ENCODE measurements at regions not wholly inside any gene's neighbourhood (a gene's known extent, or its start where the extent isn't known, plus 50 kb on each side); places are given as distances from the start of the nearest gene placed in this dataset.

- TF ChIP-seq, protein P1, sequence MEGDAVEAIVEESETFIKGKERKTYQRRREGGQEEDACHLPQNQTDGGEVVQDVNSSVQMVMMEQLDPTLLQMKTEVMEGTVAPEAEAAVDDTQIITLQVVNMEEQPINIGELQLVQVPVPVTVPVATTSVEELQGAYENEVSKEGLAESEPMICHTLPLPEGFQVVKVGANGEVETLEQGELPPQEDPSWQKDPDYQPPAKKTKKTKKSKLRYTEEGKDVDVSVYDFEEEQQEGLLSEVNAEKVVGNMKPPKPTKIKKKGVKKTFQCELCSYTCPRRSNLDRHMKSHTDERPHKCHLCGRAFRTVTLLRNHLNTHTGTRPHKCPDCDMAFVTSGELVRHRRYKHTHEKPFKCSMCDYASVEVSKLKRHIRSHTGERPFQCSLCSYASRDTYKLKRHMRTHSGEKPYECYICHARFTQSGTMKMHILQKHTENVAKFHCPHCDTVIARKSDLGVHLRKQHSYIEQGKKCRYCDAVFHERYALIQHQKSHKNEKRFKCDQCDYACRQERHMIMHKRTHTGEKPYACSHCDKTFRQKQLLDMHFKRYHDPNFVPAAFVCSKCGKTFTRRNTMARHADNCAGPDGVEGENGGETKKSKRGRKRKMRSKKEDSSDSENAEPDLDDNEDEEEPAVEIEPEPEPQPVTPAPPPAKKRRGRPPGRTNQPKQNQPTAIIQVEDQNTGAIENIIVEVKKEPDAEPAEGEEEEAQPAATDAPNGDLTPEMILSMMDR (IDR thresholded peaks at IDR 0.05): no peak
- Histone ChIP-seq H3K27me3 (no peaks in the 10 kb centered on the region), H3K9me3 (no peaks in the 10 kb centered on the region), H3K36me3 (no peaks in the 10 kb centered on the region), H3K4me3 (ENCODE audit: low read depth in 1 of 2, low read length in 1 of 2) (no peak overlapping the region), H3K4me1 (ENCODE audit: control insufficient read depth in 1 of 2, insufficient read depth in 1 of 2, low read depth in 1 of 2, low read length in 1 of 2) (peaks cover 0 to 8% of the 10 kb centered on the region in 2 experiments), H3K27ac (no peak overlapping the region)
These were observed 124.5 kb upstream of the USP15 start for GRCh38 chr12:62135553-62136200.

DNA sequence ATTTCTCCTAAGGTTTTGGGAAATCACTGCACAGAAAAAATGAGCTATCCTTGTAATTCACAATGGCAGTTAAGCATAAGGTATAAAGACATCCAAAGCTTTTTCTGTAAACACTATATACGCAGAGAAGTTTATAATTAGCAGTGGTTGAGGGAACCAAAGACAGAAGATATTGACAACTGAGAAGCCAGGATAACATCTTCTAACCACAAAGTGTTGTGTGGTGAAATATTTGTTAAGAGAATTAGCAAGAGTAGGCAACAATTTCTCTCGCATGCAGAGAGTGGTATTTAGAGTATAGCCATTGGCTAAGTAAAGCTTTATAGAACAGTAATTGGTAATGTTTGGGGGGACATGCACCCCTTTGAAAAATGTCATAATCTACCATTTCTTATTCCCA is 123.7 kb upstream of the USP15 start:
- H3K4me3 ChIP-seq (ENCODE audit: low read depth in 1 of 2, low read length in 1 of 2): no peak overlapping the region
- TF ChIP-seq, protein P1 (IDR thresholded peaks at IDR 0.05): no peak
- no peak overlapping the region for H3K27ac ChIP-seq
- H3K36me3 ChIP-seq: no peaks in the 10 kb centered on the region
- no peaks in the 10 kb centered on the region for H3K27me3 ChIP-seq
- H3K9me3 ChIP-seq: no peaks in the 10 kb centered on the region
- no peaks in the 10 kb centered on the region for H3K4me1 ChIP-seq (ENCODE audit: control insufficient read depth in 1 of 2, insufficient read depth in 1 of 2, low read depth in 1 of 2, low read length in 1 of 2)

DNA sequence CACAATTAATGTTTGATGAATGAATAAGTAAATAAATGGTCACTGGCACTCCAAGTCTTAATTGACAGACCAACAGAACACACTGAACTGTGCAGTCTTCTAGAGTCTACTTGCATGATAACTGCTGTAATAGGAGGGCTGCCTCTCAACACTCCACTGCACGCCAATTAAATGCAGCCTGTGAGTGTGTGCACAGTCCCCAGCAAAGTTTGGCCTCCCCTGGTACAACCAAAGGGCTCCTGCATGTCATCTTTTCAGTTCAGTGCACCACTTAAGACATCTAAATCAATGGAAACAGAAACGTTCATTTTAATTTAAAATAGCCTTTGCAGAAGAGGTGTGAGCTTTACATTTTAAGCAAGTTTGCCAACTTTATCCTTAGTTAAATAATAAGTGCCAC is 121.7 kb upstream of the USP15 start:
- no peaks in the 10 kb centered on the region for H3K27me3 ChIP-seq
- TF ChIP-seq, protein P1 (IDR thresholded peaks at IDR 0.05): no peak
- no peaks in the 10 kb centered on the region for H3K36me3 ChIP-seq
- no peaks in the 10 kb centered on the region for H3K9me3 ChIP-seq
- H3K4me3 ChIP-seq (ENCODE audit: low read depth in 1 of 2, low read length in 1 of 2): no peak overlapping the region
- H3K4me1 ChIP-seq (ENCODE audit: control insufficient read depth in 1 of 2, insufficient read depth in 1 of 2, low read depth in 1 of 2, low read length in 1 of 2): peaks cover 0 to 5% of the 10 kb centered on the region in 2 experiments
- H3K27ac ChIP-seq: no peak overlapping the region

DNA sequence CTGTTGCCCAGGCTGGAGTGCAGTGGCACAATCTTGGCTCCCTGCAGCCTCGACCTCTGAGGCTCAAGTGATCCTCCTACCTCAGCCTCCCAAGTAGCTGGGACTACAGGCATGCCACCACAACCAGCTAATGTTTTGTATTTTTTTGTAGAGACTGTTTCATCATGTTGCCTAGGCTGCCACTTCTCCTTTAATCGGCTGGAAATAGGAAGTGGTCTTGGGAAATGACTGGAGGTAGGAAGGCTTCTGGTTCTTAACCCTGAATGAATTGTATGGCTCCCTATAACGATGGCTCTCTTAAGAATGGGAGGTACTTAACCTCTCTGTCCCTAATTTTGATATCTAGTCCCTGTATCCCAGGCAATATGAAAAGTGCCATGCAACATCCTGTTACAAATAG is 113.9 kb upstream of the USP15 start:
- Histone ChIP-seq H3K9me3 (no peaks in the 10 kb centered on the region), H3K27ac (peak overlapping the region; percentile 50), H3K36me3 (no peaks in the 10 kb centered on the region), H3K4me3 (ENCODE audit: low read depth in 1 of 2, low read length in 1 of 2) (no peak overlapping the region), H3K4me1 (ENCODE audit: control insufficient read depth in 1 of 2, insufficient read depth in 1 of 2, low read depth in 1 of 2, low read length in 1 of 2) (peaks cover 12 to 36% of the 10 kb centered on the region in 2 experiments), H3K27me3 (no peaks in the 10 kb centered on the region)
- TF ChIP-seq, protein P1 (IDR thresholded peaks at IDR 0.05): no peak

- Histone ChIP-seq H3K36me3 (no peaks in the 10 kb centered on the region), H3K27ac (peak overlapping the region; percentile 56), H3K9me3 (no peaks in the 10 kb centered on the region), H3K4me1 (ENCODE audit: control insufficient read depth in 1 of 2, insufficient read depth in 1 of 2, low read depth in 1 of 2, low read length in 1 of 2) (peaks cover 10 to 20% of the 10 kb centered on the region in 2 experiments), H3K4me3 (ENCODE audit: low read depth in 1 of 2, low read length in 1 of 2) (no peak overlapping the region), H3K27me3 (no peaks in the 10 kb centered on the region)
- TF ChIP-seq, protein P1 (IDR thresholded peaks at IDR 0.05): no peak
These were observed 102.2 kb upstream of the USP15 start for GRCh38 chr12:62158013-62158412.

All from neutrophil (primary cell).